Omental fat pad (tissue), 3 donors: ENCODE measurements at regions not wholly inside any gene's neighbourhood (a gene's known extent, or its start where the extent isn't known, plus 50 kb on each side); places are given as distances from the start of the nearest gene placed in this dataset.

Experiments
- ATAC-seq: fragments of 150-250 bp; one replicate; pipeline ENCODE4 v1.9.1; 2016; ENCODE audit warnings: mild to moderate bottlenecking, moderate library complexity; ENCODE audit not compliant: low FRiP score
- DNase-seq: peaks from one replicate; pipeline ENCODE4 v3.0.0-alpha.2; 2019; ENCODE audit warnings: low spot score
- CTCF ChIP-seq, 3 donors: fragments of 450-650 bp; IDR thresholded peaks; one replicate each; pipeline ENCODE4 v1.5.1; 2016 to 2017; ENCODE audit warnings: antibody characterized with exemption in 3 of 3, mild to moderate bottlenecking in 3 of 3, moderate library complexity in 2 of 3

GRCh38 chr9:90013778-90014177 is 409.0 kb downstream of the GADD45G start:
- ATAC-seq: no peak
- DNase-seq: no peak
- no peak for TF ChIP-seq CTCF (IDR thresholded peaks at IDR 0.05)

GRCh38 chr9:90014421-90014820 is 409.6 kb downstream of the GADD45G start:
- TF ChIP-seq CTCF (IDR thresholded peaks at IDR 0.05): no peak
- DNase-seq (no peak), ATAC-seq (no peak)

GRCh38 chr9:90016272-90016671 is 411.5 kb downstream of the GADD45G start:
- TF ChIP-seq CTCF (IDR thresholded peaks at IDR 0.05): no peak
- ATAC-seq (no peak), DNase-seq (no peak)

DNA sequence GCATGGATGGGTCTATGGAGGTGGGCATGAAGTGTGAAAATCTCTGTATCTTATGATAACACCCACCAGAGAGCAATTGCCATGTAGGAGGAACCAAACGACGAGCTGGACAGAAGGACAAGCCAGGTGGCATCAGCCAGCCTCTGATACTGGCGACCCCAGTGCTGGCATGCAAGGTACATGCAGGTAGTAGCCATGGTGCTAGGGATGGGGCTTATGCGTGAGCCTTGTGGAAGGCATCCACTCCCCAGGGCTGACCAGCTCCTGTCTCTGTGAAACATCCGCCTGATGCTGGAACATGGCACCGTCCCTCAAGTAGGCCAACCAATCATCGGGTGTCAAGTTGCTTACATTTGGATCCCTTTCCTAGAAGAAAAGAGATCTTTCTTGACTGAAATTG is 412.9 kb downstream of the GADD45G start:
- DNase-seq (no peak), ATAC-seq (no peak)
- no peak for TF ChIP-seq CTCF (IDR thresholded peaks at IDR 0.05)

DNA sequence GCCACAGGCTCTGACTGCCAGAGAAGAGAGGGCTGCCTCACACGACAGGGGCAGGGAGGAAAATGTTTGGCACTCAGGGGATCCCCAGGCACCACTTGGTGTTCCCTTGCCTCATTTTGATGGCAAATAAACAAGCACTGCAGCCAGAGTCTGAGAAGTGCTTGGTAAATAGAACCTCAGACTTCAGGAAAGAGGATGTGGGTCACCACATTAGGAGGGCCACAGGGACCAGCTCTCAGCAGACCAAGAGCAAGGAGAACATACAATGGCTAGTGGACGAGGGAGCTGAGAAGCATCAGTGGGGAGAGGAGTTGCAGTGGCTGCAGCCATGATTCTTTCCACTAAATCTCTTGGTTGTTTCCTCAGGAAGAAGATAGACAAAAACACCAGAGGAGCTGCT is 413.9 kb downstream of the GADD45G start:
- no peak for DNase-seq
- ATAC-seq: no peak
- no peak for TF ChIP-seq CTCF (IDR thresholded peaks at IDR 0.05)

DNA sequence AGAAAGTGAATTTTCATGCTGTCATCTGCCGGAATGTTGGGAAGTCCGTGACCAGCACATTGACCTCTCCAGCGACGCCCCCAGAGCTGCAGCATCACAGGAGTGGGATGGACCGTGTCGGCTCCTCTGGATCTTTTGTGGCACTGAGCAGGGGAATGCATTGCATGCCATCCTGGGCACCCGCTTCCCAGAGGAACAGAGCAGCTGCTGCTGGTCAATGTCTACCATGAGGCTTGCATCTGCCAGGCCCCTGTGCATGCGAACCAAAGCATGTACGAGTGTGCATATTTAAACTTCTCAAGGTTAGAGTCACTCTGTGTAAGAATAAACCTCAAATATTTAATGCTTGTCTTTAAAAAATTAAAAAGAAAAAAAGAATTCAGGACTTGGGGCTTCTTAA is 414.8 kb downstream of the GADD45G start:
- DNase-seq (no peak), ATAC-seq (no peak)
- TF ChIP-seq CTCF (IDR thresholded peaks at IDR 0.05): no peak

DNA sequence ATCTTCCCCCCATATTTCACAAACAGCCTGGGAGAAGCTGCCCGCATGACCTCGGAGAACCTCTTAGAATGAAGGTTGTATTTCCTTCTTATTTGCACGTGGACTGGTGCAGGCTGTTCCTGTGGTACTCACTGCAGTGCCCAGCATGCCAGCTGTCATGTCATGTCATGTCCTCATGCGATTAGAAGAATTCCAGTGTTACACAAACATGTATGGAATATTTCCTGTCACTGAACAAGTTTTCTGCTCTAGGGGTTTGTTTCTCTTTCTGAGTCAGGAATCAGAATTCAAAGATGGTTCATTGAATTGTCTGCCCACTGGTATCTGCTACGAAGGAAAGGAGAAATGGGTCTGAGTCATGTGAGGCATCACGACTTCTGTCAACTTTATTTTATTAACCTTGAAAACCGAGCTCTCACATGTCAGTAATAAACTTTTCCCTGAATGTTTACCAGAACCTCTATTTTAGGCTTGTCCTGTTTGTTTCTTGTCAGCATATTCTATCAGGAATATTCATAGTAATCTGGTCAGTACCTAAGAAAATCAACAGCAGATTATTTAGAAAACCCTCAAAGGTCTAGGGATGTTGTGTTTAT is 415.6 kb downstream of the GADD45G start:
- no peak for TF ChIP-seq CTCF (IDR thresholded peaks at IDR 0.05)

More for the DNA sequence above, 415.6 kb downstream of the GADD45G start:
- DNase-seq (no peak), ATAC-seq (no peak)
